Kidney glomerular epithelial cell (primary cell): ENCODE measurements at regions not wholly inside any gene's neighbourhood (a gene's known extent, or its start where the extent isn't known, plus 50 kb on each side); places are given as distances from the start of the nearest gene placed in this dataset.
"Not testable (repeated sequence)": the region's sequence is repeated elsewhere in the genome, so short reads cannot be mapped to it uniquely, and the experiment has no call there.

Experiments
- DNase-seq: peaks from one replicate; lab custom pipeline; 2025; lab: John Stamatoyannopoulos, UW

DNA sequence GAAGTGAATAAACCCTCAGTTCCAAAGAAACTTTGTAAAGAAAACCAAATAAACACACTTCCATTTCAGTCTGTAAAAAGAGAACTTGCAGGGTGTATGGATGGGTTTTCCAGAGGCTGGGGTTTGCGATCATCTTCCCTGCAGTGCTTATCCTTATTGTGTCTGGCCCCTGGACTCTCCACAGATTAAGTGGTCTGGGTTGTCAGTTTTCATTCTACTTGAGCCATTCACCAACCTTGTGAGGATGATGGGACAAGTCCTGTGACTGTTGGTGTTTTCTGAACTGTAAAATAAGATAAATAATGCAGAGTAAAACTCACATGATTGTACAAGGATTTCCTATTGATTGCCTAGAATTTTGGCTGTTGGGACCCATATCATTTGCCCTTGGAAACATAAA, 166.1 kb upstream of the MOCS2 start:
- no peak for DNase-seq

DNA sequence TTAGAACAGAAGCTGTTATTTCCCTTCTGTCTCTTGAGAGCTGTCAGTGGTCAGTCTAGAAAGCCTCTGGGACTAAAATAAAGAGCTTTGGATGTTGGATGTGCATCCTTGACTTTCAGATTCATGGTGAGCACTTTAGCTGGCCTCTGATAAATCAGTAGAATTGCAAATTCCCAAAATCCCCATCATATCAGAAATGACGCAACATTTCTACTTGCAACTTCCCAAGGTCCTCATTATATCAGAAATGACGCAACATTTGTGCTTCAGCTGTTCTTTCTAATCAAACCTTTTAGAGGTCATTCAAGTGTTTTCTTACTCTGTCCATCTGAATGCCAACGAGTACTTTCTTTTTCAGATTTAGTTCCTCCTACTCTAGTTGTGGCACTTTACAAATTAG, 167.3 kb upstream of the MOCS2 start:
- no peak for DNase-seq

DNA sequence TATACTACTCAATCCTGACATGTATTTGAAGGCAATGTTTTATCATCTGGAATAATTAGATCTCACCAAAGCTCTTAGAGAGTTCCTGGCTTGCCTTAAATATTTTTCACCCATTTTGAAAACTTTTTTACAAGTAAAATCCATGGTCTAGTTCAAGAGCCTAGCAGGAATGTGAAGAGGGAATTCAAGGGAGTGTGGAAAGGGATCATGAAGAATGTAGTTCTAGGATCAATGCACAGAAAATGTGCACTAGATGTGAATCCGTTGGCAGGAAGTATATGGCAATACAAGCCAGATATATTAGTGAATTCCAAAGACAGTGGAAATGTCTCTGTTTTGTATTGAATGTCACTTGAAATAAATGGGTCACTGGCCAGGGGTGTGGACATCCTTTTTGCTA, 167.9 kb upstream of the MOCS2 start:
- no peak for DNase-seq

DNA sequence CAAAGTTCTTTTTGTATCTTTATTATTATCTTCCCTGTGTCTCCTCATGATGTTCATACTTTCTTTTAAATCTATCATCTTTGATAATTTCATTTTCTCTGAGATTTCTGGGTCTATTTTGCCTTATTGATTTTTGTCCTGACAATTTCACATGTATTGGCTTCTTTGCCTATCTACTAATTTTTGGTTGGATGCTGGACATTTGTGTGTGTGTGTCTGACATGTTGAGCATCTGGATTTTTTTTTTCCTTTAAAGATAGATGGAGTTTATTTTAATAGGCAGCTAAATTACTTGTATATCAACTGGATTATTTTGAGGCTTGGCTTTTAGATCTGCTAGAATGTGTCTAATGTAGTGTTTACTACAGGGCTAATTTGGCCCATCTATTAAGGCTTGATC, 178.0 kb upstream of the MOCS2 start:
- DNase-seq = no peak

DNA sequence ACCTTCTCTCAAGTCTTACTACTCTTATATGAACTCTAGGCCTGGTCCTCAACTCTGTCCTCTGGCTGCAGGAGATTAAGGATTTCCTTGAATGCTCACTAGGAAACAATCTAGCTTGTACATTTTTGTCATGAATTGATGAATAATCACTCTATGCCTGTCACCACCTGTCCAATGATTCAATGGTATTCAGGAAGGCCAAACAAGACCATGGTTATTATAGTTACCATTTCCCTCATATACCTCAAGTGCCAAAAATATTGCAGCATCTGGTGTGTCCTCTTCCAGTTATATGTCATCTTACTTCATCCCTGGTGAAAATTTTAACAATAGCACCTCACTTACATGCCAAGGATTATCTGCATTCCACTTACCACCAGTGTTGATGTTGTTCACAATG, 179.0 kb upstream of the MOCS2 start:
- no peak for DNase-seq

DNA sequence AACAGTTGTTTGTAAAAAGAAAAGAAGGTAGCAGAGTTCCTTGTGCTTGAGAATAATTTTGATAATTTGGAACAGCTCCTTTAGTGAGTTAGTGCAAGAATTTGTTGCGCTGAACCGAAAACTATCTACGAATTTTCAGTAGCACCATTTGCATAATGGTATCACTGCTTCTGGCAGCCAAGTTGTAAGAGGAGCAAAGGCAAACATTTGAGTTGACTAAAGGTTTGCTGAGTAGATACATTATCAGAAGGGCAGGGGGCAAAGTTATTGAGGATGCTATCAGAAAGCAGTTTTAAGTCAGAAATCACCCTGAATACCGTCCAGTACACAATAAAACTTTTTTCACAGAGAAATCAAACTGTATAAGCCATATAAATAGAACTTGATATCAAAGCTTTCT, 181.5 kb upstream of the MOCS2 start:
- DNase-seq = no peak

DNA sequence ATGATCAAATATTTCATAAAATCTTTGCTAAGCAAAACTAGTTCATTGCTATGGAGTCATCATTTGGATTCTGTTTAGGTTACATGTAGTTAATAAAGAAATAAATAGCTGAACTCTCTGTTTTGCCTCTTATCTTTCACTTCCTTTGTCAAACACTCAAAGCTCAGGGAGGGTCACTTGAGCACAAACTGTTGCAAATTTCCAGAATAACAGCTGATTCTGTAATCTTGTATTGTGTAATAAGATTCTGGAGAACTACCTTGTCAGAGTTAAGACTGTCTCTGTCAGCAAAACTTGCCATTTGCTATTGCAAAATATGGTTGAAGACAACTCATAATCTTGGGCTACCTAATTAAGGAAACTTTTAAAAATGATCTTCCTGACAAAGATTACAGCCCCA, 182.0 kb upstream of the MOCS2 start:
- no peak for DNase-seq

DNA sequence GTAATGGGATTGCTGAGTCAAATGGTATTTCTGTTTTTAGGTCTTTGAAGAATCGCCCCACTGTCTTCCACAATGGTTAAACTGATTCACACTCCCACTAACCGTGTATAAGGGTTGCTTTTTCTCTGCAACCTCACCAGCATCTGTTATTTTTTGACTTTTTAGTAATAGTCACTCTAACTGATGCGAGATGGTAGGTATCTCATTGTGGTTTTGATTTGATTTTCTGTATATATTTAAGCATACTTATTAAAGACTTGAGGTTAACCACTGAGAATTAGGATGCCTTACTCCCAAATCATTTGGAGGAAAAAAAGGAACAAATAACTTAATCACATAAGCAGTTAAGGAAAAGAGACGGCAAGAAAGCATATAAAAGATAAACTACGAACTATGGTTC, 181.6 kb upstream of the FST start:
- no peak for DNase-seq

DNA sequence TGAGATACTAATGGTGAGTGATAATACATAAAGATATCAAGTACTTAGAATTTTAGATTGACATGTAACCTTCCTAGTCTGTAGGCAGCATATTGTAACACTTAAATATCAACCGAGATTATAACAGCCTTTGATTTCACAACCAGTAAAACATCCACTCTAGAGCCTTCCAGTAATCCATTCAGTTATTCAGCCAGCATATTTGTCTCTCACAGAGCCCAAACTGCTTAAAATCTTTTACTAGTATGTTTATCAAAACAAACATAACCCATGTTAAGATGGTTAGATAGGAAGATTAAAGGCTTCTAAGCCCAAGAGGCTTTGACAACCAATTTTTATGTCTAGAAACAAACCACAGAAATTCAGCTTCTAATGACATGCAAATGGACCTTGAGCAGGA, 177.9 kb upstream of the FST start:
- no peak for DNase-seq

DNA sequence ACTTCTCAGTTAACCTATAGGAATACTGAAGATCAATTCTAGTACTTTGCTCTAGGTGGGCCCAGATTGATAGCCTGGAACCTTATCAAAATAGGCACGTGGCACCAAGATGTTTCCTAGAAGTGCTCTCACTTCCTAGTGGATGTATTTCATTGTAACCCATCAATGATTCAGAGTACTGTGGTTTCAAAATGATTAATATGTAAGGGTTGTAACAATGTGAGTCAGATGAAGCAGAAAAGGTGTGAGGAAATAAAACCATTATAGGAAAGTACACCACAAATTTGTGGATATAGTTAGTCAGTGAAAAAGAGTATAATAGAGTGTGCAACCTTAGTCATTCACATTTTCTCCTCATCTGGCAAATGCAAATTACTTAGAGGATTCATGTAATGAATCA, 177.3 kb upstream of the FST start:
- DNase-seq = peak; percentile 80

DNA sequence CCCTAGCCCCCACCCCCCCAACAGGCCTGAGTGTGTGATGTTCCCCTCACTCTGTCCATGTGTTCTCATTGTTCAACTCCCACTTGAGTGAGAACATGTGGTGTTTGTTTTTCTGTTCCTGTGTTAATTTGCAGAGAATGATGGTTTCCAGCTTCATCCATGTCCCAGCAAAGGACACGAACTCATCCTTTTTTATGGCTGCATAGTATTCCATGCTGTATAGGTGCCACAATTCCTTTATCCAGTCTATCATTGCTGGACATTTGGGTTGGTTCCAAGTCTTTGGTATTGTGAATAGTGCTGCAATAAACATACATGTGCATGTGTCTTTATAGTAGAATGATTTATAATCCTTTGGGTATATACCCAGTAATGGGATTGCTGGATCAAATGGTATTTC, 175.1 kb upstream of the FST start:
- DNase-seq = not testable (repeated sequence)

DNA sequence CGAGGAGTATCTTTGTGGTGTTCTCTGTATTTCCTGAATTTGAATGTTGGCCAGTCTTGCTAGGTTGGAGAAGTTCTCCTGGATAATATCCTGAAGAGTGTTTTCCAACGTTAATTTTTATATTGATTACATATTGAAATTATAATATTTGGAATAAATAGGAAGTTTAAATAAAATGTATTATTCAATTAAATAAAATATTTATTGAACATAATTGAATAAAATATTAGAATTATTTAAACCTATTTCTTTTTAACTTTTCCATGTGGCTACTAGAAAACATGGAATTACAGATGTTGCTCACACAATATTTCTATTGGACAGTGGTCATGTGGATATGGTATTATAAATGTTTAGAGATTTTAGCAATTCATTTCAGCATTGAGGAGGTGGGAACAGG, 170.8 kb upstream of the FST start:
- DNase-seq = no peak

DNA sequence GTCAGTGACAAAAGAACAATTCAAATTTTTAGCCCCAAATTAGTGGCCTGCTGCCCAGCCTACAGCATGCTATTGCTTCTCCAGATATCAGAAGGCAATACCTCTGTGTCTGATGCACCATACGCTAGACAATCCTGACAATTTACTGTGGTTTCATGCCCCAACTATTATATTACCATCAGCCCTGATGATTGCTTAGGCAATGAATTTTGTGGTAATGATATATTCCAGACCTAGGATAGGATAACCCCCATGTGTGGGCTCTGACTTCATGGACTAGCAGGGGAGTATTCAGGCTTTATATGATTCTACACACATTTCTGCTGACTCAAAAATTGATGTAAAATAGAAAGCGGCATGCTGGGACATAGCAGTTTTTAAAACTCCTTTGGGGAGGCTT, 168.7 kb upstream of the FST start:
- DNase-seq = no peak

DNA sequence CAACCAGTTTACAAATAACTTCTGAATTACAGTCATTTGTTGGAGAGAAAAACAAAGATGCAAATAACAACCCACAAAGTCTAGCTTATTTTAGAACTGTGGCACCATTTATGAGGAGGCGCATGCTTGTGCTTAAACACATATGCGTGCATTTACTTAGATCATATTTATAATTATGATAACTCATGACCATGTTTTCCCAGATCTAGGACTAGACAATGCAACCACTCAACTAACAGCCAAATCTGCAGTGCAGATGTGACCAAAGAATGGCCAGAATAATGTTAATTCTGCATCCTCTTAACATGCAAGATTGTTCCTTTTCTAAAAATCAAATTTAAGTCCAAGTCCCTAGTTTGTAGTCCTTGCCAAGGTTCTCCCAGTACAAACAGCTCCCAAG, 167.3 kb upstream of the FST start:
- no peak for DNase-seq

DNA sequence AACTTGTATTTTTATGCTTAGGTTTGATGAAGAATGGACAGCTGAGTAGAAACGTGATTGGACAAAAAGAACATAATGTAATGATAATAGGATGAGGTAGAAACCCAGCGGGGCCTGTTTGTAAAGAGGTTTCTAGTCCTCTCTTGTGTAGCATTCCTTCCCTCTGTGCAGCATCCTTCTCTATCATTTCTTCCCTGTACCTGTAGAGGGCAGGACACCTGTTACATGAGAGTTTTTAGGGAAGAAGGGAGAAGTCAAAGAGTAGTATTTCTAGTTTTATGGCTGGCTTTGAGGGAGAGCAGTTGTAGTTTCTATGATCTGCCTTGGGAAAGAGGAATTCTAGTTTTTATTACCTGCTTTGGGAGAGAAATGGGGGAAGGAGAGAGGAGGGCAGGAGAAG, 162.1 kb upstream of the FST start:
- DNase-seq = no peak

DNA sequence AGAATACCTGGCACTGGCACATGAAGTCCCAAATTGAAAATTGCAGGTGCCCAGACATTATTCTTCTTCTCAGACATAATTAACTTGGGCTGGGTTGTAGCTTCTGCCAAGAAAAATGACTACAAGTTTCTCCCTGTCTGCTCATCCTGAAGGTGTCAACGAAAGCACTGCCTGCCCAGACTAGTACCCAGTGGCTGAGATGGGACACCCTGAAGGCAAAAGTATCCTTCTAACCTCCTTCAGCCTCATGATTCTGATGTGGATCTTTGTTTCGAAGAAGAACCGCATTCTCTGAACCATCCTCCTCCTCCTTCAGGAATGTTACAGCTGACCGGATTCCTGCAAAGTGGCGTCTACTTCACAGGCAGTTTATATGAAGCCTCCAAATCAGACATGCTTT, 161.1 kb upstream of the FST start:
- no peak for DNase-seq

DNA sequence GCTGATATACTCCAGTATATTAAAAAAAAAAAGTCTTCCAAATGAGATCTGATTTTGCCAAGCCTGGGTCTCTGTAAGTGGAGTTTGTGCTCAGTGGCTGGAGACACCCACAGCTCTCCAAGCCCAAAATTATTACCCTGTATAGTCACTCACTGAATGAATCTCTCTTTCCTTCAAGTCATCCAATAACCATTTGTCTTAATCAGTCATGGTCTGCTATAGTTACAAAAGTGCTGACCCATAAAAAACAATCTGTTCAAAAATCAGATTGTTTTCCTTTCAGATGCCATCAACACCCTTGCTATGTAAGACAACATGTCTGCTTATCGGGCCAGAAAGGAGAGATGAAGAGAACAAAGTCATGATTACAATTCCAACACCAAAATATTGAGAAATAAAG, 159.4 kb upstream of the FST start:
- peak; percentile 19 for DNase-seq

DNA sequence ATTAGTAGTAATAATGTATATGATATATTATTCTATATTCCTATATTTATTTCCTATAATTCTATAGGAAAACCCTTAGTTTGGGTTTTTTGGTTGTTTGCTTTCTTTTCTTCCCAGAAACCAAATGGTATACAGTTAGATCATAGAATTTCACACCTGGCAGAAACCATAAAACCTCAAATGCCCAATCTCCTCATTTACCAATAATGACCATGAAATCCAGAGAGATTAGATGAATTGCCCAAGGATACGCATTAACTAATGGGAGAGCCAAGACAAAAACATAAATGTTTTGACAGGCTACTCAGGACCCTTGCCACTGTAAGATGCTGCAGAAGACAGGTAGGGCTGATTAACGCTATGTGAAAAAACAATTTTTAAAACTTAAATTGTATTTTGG, 158.7 kb upstream of the FST start:
- DNase-seq = no peak

DNA sequence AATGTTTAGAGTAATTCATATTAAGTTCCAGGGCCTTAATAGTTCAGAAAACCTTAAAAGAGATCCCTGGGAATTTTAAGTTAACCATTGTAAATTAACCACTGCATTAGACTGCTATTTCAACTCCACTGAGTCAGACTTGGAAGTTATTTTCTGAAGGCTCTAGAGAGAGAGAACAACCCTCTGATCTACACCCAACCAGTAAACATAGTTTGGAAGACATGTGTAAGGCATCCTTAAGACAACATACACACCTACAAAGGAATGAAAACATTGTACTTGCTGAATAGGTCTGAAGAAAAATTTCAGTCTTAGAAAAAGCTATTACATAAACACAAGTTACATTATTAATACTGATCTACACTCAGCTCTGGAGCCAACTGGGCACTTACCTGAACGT, 158.2 kb upstream of the FST start:
- DNase-seq = peak; percentile 19

DNA sequence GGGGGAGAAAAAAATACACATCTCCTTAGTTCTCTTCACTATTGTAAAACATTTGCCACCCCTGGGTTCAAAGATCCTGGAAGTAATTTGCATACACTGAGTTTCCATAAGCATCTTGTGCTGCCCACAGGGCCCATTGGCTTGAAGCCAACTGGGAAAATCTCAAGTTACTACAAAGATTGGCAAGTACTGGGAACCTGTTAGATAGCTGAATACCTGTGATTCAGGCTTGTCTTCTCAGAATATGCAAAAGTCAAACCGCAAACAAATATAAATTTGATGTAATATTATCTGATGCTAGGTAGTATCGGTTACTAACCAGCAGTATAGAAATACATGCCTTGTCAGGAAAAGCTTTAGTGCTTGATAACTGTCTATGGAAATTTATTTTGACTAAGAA, 156.9 kb upstream of the FST start:
- no peak for DNase-seq

DNA sequence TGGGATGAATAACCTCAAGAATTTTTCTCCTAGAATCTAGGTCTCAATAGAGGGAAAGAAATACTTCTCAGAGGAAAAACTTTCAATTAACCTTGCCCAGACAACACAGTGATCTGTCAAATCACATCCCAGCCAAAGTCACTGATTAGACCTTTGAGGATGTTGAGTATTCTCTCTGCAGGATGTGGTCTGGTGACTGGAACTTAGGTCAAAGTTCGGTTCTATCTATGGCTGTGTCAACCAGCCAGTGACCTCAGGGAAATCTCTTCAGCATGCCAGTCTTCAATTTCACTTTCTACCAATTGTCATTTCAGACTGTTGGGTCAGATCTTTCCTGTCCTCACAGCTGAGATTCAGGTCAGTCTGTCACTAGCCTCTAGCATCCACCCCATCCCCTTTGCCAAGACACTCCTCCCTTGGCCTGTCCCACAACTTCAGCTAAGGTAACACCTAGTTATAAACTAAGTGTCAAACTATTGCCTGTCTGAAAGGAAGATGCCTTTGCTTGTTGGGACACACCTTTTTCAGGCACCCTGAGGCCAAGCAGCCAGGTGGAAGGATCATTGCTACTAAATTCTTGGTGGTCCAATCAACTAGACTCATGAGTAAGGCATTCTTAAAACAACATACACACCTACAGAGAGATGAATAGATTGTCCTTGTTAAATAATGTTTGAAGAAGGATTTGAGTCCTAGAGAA, 156.3 kb upstream of the FST start:
- DNase-seq = no peak

DNA sequence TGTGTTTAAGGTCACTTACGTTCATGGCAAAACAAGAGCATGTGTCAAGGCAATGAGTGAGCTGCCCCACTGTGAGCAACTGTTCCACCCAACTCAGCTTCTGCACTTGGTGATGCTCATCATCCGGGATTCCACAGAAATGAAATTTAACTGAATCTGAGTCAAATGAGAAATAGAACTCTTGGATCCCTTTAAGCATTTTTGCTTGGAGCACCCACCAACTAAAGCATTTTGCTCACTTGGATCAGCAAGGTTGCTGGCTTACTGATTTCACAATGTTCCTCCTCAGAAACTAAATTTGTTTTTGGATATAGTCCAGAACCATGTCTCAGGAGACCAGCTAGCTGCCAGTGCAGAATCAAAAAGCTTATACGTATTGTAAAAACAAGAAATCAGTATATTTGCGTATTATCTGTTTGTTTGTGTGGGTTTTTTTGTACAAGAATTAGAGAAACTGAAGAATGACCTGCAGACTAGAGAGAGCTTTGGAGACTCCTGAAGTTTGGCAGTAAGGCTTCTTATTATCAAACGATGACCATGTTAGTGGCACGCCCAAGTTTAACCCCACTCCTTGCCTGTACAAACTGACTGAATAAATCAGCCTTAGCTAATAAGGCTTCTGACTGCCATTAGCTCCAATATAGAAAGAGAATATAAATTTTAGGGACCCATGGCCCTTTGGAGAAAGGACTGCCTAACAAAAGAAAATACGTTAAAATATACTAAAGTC, 153.8 kb upstream of the FST start:
- DNase-seq = no peak

DNA sequence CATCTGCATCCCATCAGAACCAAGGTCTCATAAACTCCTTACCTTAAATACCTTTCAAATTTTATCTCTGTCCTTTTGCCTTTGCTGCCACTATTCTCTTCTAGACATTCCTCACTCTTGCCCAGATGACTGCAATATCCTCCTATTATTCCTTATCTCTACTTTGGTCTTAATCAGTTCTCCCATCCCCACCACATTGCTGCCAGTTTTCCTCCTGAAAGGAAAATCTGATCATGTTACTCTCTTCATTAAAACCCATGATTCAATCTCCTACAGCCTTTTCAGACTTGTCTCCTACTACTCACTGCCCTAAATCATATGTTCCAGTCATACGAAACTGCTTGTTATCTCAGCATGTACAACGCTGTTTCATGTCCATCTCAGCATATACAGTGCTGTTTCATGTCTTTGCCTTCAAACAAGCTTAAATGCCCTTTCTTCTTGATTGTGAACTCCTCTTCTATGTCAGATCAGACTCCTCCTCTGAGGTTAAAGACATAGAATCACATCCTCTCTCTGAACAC, 152.6 kb upstream of the FST start:
- no peak for DNase-seq

DNA sequence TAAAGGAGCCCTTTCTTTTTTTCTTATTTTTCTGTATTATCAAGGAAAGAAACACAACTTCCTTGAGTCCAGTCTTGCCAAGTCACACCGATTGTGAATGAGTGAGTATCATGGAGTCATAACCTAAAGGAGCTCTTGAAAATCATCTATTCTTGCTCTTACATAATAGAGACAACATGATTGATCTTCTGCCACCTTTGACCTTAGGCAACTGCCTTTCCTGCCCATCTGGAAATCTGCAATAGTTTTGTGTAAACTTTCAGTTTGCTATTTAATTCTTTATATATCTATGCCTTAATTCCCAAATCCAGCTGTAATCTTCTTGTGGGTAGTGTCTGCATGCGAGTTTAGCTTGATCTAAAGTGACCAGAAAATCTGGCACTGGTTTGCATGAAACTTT, 149.9 kb upstream of the FST start:
- DNase-seq = no peak
